ENCODE measurements at regions not wholly inside any gene's neighbourhood (a gene's known extent, or its start where the extent isn't known, plus 50 kb on each side); places are given as distances from the start of the nearest gene placed in this dataset.
"Not testable (repeated sequence)": the region's sequence is repeated elsewhere in the genome, so short reads cannot be mapped to it uniquely, and the experiment has no call there.

GRCh38 chr11:128146926-128147605 lies 440.3 kb downstream of the ETS1 start:
- WGBS = 57% methylated on average over 5 of the region's 5 CpGs
- no peak for TF ChIP-seq CTCF (IDR thresholded peaks at IDR 0.05)
- TF ChIP-seq EP300 (IDR thresholded peaks at IDR 0.05) = no peak
- no peak for TF ChIP-seq POLR2A (IDR thresholded peaks at IDR 0.05; ENCODE audit: low read depth)
- no peak for TF ChIP-seq POLR2AphosphoS5 (IDR thresholded peaks at IDR 0.05)
- Histone ChIP-seq H3K4me3 (no peak overlapping the region), H3K36me3 (no peaks in the 10 kb centered on the region), H3K27me3 (no peaks in the 10 kb centered on the region), H3K27ac (replicated peaks in 1 of 4) (no peak overlapping the region), H3K9me3 (no peaks in the 10 kb centered on the region), H3K4me1 (peaks cover 0 to 12% (median 9%) of the 10 kb centered on the region in 4 donors)
- intact Hi-C loops (cut with DNase I) = no loop called here
- DNase-seq (ENCODE audit: extremely low spot score) = no peak

GRCh38 chr11:128140293-128140692 lies 447.1 kb downstream of the ETS1 start:
- H3K27ac ChIP-seq (replicated peaks in 1 of 4); H3K36me3 ChIP-seq; intact Hi-C loops (cut with DNase I); H3K27me3 ChIP-seq; H3K4me3 ChIP-seq; H3K4me1 ChIP-seq; DNase-seq (ENCODE audit: extremely low spot score); H3K9me3 ChIP-seq: not testable (repeated sequence)
- no CpG with 5 or more reads among the region's 6 CpGs for WGBS

GRCh38 chr11:128135451-128135850 lies 451.9 kb downstream of the ETS1 start:
- intact Hi-C loops (cut with DNase I) = no loop called here

GRCh38 chr11:128133501-128133900 lies 453.9 kb downstream of the ETS1 start:
- H3K36me3 ChIP-seq = no peaks in the 10 kb centered on the region
- intact Hi-C loops (cut with DNase I) = no loop called here

More at GRCh38 chr11:128135451-128135850, 451.9 kb downstream of the ETS1 start:
- H3K27me3 ChIP-seq = no peaks in the 10 kb centered on the region
- H3K27ac ChIP-seq (replicated peaks in 1 of 4) = no peak overlapping the region
- DNase-seq (ENCODE audit: extremely low spot score) = no peak
- WGBS = 64% methylated on average over 2 of the region's 2 CpGs
- no peak for TF ChIP-seq POLR2A (IDR thresholded peaks at IDR 0.05; ENCODE audit: low read depth)
- no peak for TF ChIP-seq POLR2AphosphoS5 (IDR thresholded peaks at IDR 0.05)
- no peak for TF ChIP-seq CTCF (IDR thresholded peaks at IDR 0.05)
- TF ChIP-seq EP300 (IDR thresholded peaks at IDR 0.05) = no peak
- H3K4me1 ChIP-seq = peaks cover 0 to 3% (median 0%) of the 10 kb centered on the region in 4 donors
- H3K36me3 ChIP-seq = no peaks in the 10 kb centered on the region
- no peaks in the 10 kb centered on the region for H3K9me3 ChIP-seq
- H3K4me3 ChIP-seq = no peak overlapping the region

GRCh38 chr11:128130052-128130451 lies 457.3 kb downstream of the ETS1 start:
- H3K27ac ChIP-seq (replicated peaks in 1 of 4) = no peak overlapping the region
- H3K36me3 ChIP-seq = no peaks in the 10 kb centered on the region
- no peak for DNase-seq (ENCODE audit: extremely low spot score)
- TF ChIP-seq EP300 (IDR thresholded peaks at IDR 0.05) = no peak
- H3K4me3 ChIP-seq = no peak overlapping the region
- intact Hi-C loops (cut with DNase I) = no loop called here
- H3K4me1 ChIP-seq = peaks cover 0 to 3% (median 0%) of the 10 kb centered on the region in 4 donors
- H3K27me3 ChIP-seq = no peaks in the 10 kb centered on the region
- no peaks in the 10 kb centered on the region for H3K9me3 ChIP-seq

More at GRCh38 chr11:128133501-128133900, 453.9 kb downstream of the ETS1 start:
- no peaks in the 10 kb centered on the region for H3K9me3 ChIP-seq
- H3K4me1 ChIP-seq = peaks cover 0 to 3% (median 0%) of the 10 kb centered on the region in 4 donors
- DNase-seq (ENCODE audit: extremely low spot score) = no peak
- no peaks in the 10 kb centered on the region for H3K27me3 ChIP-seq
- 57% methylated on average over 3 of the region's 3 CpGs for WGBS
- H3K4me3 ChIP-seq = no peak overlapping the region
- H3K27ac ChIP-seq (replicated peaks in 1 of 4) = no peak overlapping the region
- TF ChIP-seq CTCF (IDR thresholded peaks at IDR 0.05) (no peak), EP300 (IDR thresholded peaks at IDR 0.05) (no peak), POLR2A (IDR thresholded peaks at IDR 0.05; ENCODE audit: low read depth) (no peak), POLR2AphosphoS5 (IDR thresholded peaks at IDR 0.05) (no peak)

GRCh38 chr11:128125723-128126122 lies 461.6 kb downstream of the ETS1 start:
- no peaks in the 10 kb centered on the region for H3K4me1 ChIP-seq
- H3K9me3 ChIP-seq = no peaks in the 10 kb centered on the region
- WGBS = 94% methylated on average over 3 of the region's 3 CpGs
- H3K27me3 ChIP-seq = no peaks in the 10 kb centered on the region
- H3K36me3 ChIP-seq = no peaks in the 10 kb centered on the region
- intact Hi-C loops (cut with DNase I) = no loop called here
- no peak overlapping the region for H3K27ac ChIP-seq (replicated peaks in 1 of 4)
- DNase-seq (ENCODE audit: extremely low spot score) = no peak
- no peak overlapping the region for H3K4me3 ChIP-seq
- TF ChIP-seq POLR2A (IDR thresholded peaks at IDR 0.05; ENCODE audit: low read depth) (no peak), CTCF (IDR thresholded peaks at IDR 0.05) (no peak), EP300 (IDR thresholded peaks at IDR 0.05) (no peak), POLR2AphosphoS5 (IDR thresholded peaks at IDR 0.05) (no peak)
